ENCODE measurements at regions not wholly inside any gene's neighbourhood (a gene's known extent, or its start where the extent isn't known, plus 50 kb on each side); places are given as distances from the start of the nearest gene placed in this dataset.

DNA sequence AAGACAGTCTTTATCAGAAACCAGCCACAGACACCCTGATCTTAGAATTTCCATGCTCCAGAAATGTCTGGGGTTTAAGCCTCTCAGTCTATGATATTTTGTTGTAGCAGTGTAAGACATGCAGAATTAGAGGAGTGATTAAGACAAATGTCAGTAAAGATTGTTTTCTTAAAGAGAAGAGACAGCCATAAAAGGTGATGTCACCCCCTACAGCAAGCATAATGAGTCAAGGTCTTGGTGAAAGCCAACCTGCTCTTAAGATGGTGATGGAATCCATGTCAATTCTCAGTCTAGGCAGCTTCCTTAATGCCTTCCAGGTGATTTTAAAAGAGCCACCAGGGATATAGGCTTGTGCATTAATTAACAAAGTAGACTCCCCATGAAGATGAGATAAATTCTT is 849.9 kb upstream of the EPHA7 start:
- no peak for ATAC-seq
- Mint-ChIP-seq H3K4me1 (ENCODE audit: low read depth in 2 of 2) (no peaks in the 10 kb centered on the region), H3K27me3 (no peaks in the 10 kb centered on the region), H3K27ac (no peak overlapping the region), H3K4me3 (no peak overlapping the region), H3K36me3 (peaks cover 14% of the 10 kb centered on the region), H3K9me3 (peaks cover 19% of the 10 kb centered on the region)
- no peak for DNase-seq (ENCODE audit: low spot score)

DNA sequence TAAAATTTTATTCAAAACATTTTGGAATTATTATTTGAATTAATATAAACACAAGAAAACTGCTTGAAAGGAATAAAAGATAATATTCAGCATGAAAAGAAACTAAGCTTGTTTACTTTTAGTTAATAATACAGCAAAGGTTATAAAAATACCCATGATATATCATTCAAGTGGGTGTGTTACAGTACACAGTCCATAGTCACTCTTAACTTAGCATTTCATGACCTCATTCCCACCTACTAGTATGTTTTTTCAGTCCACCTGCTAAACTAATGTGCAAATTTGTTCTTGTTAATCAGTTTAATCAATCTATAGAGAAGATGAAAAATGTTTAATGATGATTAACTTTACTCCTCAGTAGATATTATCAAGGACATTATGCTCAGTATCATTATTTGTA is 841.4 kb upstream of the EPHA7 start:
- Mint-ChIP-seq H3K27me3 (no peaks in the 10 kb centered on the region), H3K9me3 (peaks cover 20% of the 10 kb centered on the region), H3K4me1 (ENCODE audit: low read depth in 2 of 2) (no peaks in the 10 kb centered on the region), H3K4me3 (no peak overlapping the region), H3K27ac (no peak overlapping the region), H3K36me3 (peaks cover 13% of the 10 kb centered on the region)
- no peak for DNase-seq (ENCODE audit: low spot score)
- no peak for ATAC-seq

DNA sequence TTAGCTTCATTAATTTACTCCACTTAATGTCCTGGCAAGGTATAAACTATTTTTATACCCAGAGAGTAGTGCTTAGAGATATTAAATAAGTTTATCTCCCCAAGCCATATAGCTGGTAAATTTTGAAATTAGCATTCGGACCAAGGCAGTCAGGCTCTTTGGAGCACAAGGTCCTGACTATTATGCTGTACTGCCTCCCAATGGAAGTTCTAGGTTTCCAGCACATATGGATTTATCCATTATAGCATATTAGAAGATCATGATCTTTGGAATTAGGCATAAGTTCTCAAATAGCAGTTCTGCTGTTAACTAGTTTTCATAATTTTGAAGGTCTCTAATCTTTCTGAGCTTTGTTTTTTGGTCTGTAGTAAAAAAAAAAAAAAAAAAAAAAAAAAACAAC is 835.3 kb upstream of the EPHA7 start:
- no peaks in the 10 kb centered on the region for H3K27me3 Mint-ChIP-seq
- H3K4me1 Mint-ChIP-seq (ENCODE audit: low read depth in 2 of 2), result no peaks in the 10 kb centered on the region
- H3K36me3 Mint-ChIP-seq, result no peaks in the 10 kb centered on the region
- H3K27ac Mint-ChIP-seq, result no peak overlapping the region
- no peak overlapping the region for H3K4me3 Mint-ChIP-seq
- DNase-seq (ENCODE audit: low spot score) (no peak), ATAC-seq (no peak)
- peaks cover 7% of the 10 kb centered on the region for H3K9me3 Mint-ChIP-seq

DNA sequence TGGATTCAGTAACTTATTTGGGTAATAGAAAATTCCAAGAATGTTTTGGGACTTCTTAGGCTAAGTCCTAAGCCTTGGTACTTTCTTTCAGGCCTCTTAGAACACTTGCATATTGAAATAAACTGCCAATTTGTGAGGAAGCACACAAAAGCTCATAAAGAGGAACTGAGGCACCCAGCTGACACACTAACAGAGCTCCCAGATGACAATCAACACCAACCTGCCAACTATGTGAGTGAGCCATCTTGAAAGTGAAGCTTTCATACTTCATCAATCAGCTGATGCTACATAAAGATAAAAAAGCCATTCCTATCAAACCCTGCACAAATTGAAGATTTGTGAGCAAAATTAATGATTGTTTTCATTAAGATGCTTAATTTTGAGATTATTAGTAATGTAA is 832.5 kb upstream of the EPHA7 start:
- Mint-ChIP-seq H3K9me3 (peaks cover 16% of the 10 kb centered on the region), H3K27me3 (no peaks in the 10 kb centered on the region), H3K27ac (no peak overlapping the region), H3K36me3 (no peaks in the 10 kb centered on the region), H3K4me3 (no peak overlapping the region), H3K4me1 (ENCODE audit: low read depth in 2 of 2) (no peaks in the 10 kb centered on the region)
- DNase-seq (ENCODE audit: low spot score) (no peak), ATAC-seq (no peak)

DNA sequence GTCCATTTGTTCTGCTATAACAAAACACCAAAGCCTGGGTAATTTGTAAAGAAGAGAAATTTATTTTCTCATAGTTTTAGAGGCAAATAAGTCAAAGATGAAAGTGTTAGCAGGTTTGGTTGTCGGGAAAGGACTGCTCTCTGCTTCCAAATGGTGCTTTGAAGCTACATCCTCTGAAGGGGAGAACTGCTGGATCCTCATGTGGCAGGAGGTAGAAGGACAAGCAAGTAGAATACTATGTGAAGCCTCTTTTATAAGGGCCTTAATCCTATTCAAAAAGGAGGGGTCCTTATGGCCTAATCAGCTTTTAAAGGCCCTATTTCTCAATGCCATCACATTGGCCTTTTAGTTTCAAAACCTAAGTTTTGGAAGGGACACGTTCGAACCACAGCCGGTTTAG is 826.0 kb upstream of the EPHA7 start:
- DNase-seq (ENCODE audit: low spot score), result no peak
- Mint-ChIP-seq H3K9me3 (peaks cover 18% of the 10 kb centered on the region), H3K4me1 (ENCODE audit: low read depth in 2 of 2) (no peaks in the 10 kb centered on the region), H3K27ac (no peak overlapping the region), H3K36me3 (peaks cover 6% of the 10 kb centered on the region), H3K4me3 (no peak overlapping the region), H3K27me3 (no peaks in the 10 kb centered on the region)
- no peak for ATAC-seq

DNA sequence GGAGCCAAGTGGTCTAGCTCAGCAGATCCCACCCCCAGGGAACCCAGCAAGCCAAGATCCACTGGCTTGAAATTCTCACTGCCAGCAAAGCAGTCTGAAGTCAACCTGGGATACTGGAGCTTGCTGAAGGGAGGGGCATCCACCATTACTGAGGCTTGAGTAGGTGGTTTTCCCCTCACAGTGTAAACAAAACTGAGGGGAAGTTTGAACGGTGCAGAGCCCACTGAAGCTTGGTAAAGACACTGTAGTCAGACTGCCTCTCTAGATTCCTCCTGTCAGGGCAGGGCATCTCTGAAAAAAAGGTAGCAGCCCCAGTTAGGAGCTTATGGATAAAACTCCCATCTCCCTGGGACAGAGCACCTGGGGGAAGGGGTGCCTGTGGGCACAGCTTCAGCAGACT is 819.5 kb upstream of the EPHA7 start:
- DNase-seq (ENCODE audit: low spot score) (no peak), ATAC-seq (no peak)
- Mint-ChIP-seq H3K27me3 (no peaks in the 10 kb centered on the region), H3K9me3 (peaks cover 23% of the 10 kb centered on the region), H3K27ac (no peak overlapping the region), H3K4me1 (ENCODE audit: low read depth in 2 of 2) (no peaks in the 10 kb centered on the region), H3K36me3 (peaks cover 18% of the 10 kb centered on the region), H3K4me3 (no peak overlapping the region)

DNA sequence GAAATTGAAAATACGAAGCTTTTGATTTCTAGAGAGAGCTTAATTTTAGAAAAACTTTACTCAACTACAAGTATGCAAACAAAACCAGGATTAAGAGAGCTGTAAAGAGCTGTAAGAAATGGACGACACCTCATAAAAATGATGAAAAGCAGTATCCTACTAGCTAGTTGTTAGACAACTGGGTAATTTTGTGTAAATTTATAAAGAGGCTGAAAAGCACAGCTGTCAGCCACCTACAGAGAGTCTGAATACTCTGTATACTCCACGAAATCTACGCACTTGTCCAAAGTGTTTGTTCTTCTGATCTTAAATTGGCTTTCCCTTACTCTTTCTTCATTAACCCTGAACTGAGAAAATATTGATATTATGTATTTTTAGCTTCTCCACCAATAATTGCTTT is 808.4 kb upstream of the EPHA7 start:
- Mint-ChIP-seq H3K36me3 (no peaks in the 10 kb centered on the region), H3K27me3 (no peaks in the 10 kb centered on the region), H3K9me3 (peaks cover 3% of the 10 kb centered on the region), H3K27ac (no peak overlapping the region), H3K4me1 (ENCODE audit: low read depth in 2 of 2) (no peaks in the 10 kb centered on the region), H3K4me3 (no peak overlapping the region)
- no peak for DNase-seq (ENCODE audit: low spot score)
- no peak for ATAC-seq

DNA sequence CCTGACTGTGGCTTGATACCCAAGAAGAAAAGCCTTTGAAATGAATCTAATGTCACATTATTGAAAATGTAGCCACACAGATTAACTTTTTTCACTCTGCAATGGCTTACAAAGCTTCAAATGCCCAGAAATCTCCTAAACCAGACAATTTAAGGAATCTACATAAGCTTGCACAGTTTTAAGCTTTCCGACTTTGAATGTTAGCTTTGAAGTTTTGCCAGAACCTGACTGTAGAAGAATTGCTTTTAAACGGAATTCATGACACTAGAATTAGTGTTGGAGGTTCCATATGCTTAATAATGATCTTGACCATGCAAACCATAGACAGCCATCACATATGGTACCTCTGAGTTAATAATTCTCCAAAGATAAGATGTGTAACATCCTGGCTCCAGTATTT is 798.5 kb upstream of the EPHA7 start:
- no peaks in the 10 kb centered on the region for H3K27me3 Mint-ChIP-seq
- DNase-seq (ENCODE audit: low spot score) (no peak), ATAC-seq (no peak)
- no peaks in the 10 kb centered on the region for H3K4me1 Mint-ChIP-seq (ENCODE audit: low read depth in 2 of 2)
- peaks cover 4% of the 10 kb centered on the region for H3K9me3 Mint-ChIP-seq
- no peak overlapping the region for H3K4me3 Mint-ChIP-seq
- no peak overlapping the region for H3K27ac Mint-ChIP-seq
- no peaks in the 10 kb centered on the region for H3K36me3 Mint-ChIP-seq

DNA sequence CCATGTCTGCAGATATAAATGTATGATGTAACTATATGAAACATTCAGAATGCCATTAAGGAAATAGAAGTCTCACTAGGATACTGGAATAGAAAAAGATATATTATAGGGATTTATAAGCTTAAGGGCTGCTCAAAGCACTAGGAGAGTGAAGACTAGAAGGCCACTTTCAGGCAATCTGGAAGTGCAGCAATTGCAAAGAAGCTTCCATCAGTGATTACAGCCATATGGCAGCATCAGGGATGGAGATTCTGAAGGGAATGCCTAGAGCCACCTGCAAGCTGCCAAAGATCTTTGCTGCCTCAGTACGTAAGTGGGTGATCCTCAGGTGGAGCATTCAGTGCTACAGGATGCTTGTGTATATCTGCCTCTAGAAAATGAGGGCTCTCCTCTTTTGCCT is 796.2 kb upstream of the EPHA7 start:
- no peaks in the 10 kb centered on the region for H3K36me3 Mint-ChIP-seq
- H3K4me3 Mint-ChIP-seq, result no peak overlapping the region
- ATAC-seq (no peak), DNase-seq (ENCODE audit: low spot score) (no peak)
- no peak overlapping the region for H3K27ac Mint-ChIP-seq
- peaks cover 7% of the 10 kb centered on the region for H3K9me3 Mint-ChIP-seq
- H3K27me3 Mint-ChIP-seq, result no peaks in the 10 kb centered on the region
- H3K4me1 Mint-ChIP-seq (ENCODE audit: low read depth in 2 of 2), result no peaks in the 10 kb centered on the region

DNA sequence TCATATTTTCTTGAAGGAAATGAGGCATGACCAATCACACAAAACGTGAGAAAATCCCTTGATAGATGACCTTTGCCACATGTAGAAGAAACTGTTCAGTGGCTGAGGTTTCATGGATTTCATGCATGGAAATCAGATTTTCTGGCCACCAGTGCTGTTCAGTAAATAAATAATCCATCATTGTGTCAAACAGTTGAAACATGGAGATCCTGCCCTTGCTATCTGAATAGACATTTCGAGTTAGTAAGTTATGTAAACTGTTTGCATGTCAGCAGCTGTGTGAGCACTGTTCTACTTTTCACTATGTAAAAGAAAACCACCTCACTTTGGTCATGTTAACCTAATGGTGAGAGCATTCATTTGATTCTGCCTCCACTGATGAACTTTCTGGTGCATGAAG is 793.9 kb upstream of the EPHA7 start:
- Mint-ChIP-seq H3K4me1 (ENCODE audit: low read depth in 2 of 2) (no peaks in the 10 kb centered on the region), H3K27ac (no peak overlapping the region), H3K36me3 (no peaks in the 10 kb centered on the region), H3K4me3 (no peak overlapping the region), H3K27me3 (no peaks in the 10 kb centered on the region), H3K9me3 (peaks cover 7% of the 10 kb centered on the region)
- no peak for DNase-seq (ENCODE audit: low spot score)
- no peak for ATAC-seq

DNA sequence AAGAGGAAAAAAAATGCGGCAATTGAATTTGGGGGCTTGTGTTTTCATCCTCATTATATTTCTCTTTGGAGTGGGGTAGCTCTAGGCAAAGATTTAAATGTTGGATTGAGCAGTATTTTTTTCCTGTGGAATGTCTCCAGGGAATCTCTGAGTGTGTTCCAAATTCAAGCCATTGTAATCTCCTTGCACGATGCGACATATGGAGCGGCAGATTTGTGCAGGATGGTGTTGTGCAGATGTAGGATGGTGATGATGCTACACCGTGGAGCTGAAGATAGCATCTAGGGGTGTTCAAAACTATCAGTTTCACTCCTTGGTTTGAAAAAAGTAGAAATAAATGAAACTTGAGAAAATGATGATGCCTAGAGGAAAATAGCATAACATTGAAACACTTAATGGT is 777.5 kb upstream of the EPHA7 start:
- Mint-ChIP-seq H3K27ac (no peak overlapping the region), H3K36me3 (no peaks in the 10 kb centered on the region), H3K9me3 (peaks cover 17% of the 10 kb centered on the region), H3K4me1 (ENCODE audit: low read depth in 2 of 2) (no peaks in the 10 kb centered on the region), H3K27me3 (no peaks in the 10 kb centered on the region), H3K4me3 (no peak overlapping the region)
- no peak for DNase-seq (ENCODE audit: low spot score)
- no peak for ATAC-seq

DNA sequence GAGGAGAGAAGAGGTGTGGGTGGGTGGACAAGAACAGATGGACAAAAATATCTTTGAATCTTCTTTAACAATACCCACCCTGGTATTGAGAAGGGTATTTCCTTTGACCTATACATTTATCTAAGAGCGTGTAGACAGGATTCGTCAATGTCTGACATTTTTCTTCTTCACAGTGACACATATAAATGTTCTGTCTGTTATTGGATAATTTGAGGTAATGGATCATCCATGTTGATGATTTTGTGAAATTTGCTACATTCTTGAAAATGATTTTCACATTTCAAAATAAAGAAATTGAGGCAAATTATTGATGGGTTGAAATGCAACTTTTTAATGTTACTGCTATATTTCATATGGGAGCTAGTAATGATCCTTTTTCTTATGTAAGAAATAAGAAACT is 770.7 kb upstream of the EPHA7 start:
- H3K9me3 Mint-ChIP-seq, result peaks cover 30% of the 10 kb centered on the region
- H3K36me3 Mint-ChIP-seq, result peaks cover 10% of the 10 kb centered on the region
- no peaks in the 10 kb centered on the region for H3K4me1 Mint-ChIP-seq (ENCODE audit: low read depth in 2 of 2)
- no peaks in the 10 kb centered on the region for H3K27me3 Mint-ChIP-seq
- no peak overlapping the region for H3K4me3 Mint-ChIP-seq
- H3K27ac Mint-ChIP-seq, result no peak overlapping the region
- ATAC-seq (no peak), DNase-seq (ENCODE audit: low spot score) (no peak)

DNA sequence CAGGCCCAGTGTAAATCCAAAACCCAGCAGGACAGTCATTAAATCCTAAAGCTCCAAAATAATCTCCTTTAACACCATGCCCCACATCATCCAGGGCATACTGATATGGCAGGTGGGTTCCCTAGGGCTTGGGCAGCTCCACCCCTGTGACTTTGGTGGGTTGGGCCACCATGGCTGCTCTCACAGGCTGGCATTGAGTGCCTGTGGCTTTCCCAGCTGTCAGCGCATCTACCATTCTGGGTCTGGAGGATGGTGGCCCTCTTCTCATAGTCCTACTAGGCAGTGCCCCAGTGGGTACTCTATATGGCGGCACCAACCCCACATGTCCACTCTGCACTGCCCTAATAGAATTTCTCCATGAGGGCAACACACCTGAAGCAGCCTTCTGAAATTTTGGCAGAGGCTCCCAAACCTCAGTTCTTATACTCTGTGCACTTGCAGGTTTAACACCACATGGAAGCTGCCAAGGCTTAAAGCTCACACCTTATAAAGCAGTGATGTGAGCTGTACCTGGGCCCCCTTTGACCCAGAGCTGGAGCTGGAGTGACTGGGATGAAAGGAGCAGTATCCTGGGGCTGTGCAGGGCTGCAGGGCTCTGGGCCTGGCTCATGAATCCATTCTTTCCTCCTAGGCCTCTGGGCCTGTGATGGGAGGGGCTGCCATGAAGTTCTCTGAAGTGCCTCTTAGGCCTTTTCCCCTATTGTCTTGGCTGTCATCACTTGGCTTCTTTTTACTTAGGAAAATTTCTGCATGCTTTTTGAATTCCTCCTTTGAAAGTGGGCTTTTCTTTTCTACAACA is 765.5 kb upstream of the EPHA7 start:
- Mint-ChIP-seq H3K4me1 (ENCODE audit: low read depth in 2 of 2) (no peaks in the 10 kb centered on the region), H3K36me3 (peaks cover 16% of the 10 kb centered on the region), H3K4me3 (no peak overlapping the region), H3K27ac (no peak overlapping the region), H3K9me3 (peaks cover 20% of the 10 kb centered on the region), H3K27me3 (no peaks in the 10 kb centered on the region)
- DNase-seq (ENCODE audit: low spot score), result no peak
- no peak for ATAC-seq

DNA sequence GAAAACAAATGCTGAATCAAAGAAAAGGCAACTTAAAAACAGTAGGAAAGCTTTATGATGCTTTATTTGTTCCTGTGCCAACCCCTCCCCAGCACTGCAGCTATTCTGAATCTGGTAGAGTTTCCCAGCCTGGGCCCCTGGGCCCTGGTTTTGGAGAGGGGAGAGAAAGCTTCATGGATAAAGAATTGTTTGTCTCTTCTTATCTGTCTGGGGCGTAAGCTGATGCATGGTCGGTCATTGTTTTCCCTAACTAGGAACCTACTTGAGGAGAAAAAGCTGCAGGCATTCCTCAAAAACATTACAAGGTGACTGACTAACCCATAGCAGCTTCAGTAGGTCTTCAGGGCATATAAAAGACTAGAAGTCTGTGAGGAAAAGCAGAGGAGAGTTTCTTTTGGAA is 758.1 kb upstream of the EPHA7 start:
- DNase-seq (ENCODE audit: low spot score), result no peak
- Mint-ChIP-seq H3K4me1 (ENCODE audit: low read depth in 2 of 2) (no peaks in the 10 kb centered on the region), H3K9me3 (peaks cover 4% of the 10 kb centered on the region), H3K27ac (no peak overlapping the region), H3K4me3 (no peak overlapping the region), H3K36me3 (no peaks in the 10 kb centered on the region), H3K27me3 (no peaks in the 10 kb centered on the region)
- no peak for ATAC-seq

DNA sequence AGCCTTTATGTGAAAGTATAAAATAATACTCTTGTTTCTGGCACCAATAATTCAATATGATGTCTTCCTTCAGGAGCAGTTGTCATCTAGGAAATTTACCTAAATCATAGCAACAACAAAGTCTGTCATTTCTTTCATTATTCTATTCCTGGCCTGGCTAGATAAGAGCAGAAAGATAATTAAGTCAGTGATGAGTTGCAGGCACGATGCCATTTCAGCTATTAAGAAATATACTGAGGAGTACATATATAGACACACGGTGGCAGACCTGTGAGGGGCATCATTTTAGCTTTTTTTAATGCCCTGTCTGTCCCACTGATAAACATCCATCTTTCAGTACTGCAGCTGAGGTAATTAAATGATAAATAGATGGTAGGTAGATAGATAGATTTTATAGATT is 756.1 kb upstream of the EPHA7 start:
- no peak overlapping the region for H3K27ac Mint-ChIP-seq
- peaks cover 12% of the 10 kb centered on the region for H3K9me3 Mint-ChIP-seq
- H3K4me3 Mint-ChIP-seq, result no peak overlapping the region
- ATAC-seq, result no peak
- H3K4me1 Mint-ChIP-seq (ENCODE audit: low read depth in 2 of 2), result no peaks in the 10 kb centered on the region
- no peak for DNase-seq (ENCODE audit: low spot score)
- H3K36me3 Mint-ChIP-seq, result no peaks in the 10 kb centered on the region
- H3K27me3 Mint-ChIP-seq, result no peaks in the 10 kb centered on the region

Measured in natural killer cell treated with Interleukin-12 subunit alpha and Interleukin-12 subunit beta and Interleukin-15 and Interleukin-18, amount 100 ng/mL, for 72 hours (primary cell).